GM23338 (cell line): ENCODE measurements at regions not wholly inside any gene's neighbourhood (a gene's known extent, or its start where the extent isn't known, plus 50 kb on each side); places are given as distances from the start of the nearest gene placed in this dataset.

Source experiments
- CTCF ChIP-seq, 2 experiments: fragments of 200-600 bp in 1 of 2; sonication (generic) in 1 of 2; conservative IDR thresholded peaks; 2 replicates each; pipeline versions ENCODE4 v1.5.1 to v1.6.1; 2016 to 2017; ENCODE audit warnings: antibody characterized with exemption in 2 of 2, low read depth in 2 of 2, mild to moderate bottlenecking in 2 of 2, moderate library complexity in 1 of 2
- EZH2phosphoT487 ChIP-seq: fragments of 200-600 bp; sonication (generic); IDR thresholded peaks from one replicate; pipeline ENCODE4 v1.8.1; 2018; ENCODE audit warnings: antibody characterized with exemption; ENCODE audit not compliant: unreplicated experiment
- JUNB ChIP-seq: IDR thresholded peaks from one replicate; pipeline ENCODE4 v1.6.1; 2016; ENCODE audit warnings: antibody characterized with exemption; ENCODE audit not compliant: unreplicated experiment
- POLR2AphosphoS5 ChIP-seq: IDR thresholded peaks from 2 replicates; pipeline ENCODE4 v1.6.1; 2016; ENCODE audit warnings: antibody characterized with exemption, low read depth
- REST ChIP-seq: IDR thresholded peaks from one replicate; pipeline ENCODE4 v1.6.1; 2018; ENCODE audit warnings: antibody characterized with exemption; ENCODE audit not compliant: unreplicated experiment
- ZNF114 ChIP-seq: fragments of 250-450 bp; sonication (Bioruptor Pico); IDR thresholded peaks from 2 replicates; pipeline ENCODE4 v1.5.0; 2020; ENCODE audit warnings: mild to moderate bottlenecking, moderate library complexity

GRCh38 chr11:90446207-90446606 is 223.4 kb upstream of the CHORDC1 start:
- TF ChIP-seq CTCF (conservative IDR thresholded peaks at IDR 0.05; ENCODE audit: low read depth in 2 of 2) (no peak), ZNF114 (CRISPR knock-in tag) (no peak), JUNB (no peak), POLR2AphosphoS5 (no peak), REST (no peak), EZH2phosphoT487 (no peak)
